ENCODE measurements at regions not wholly inside any gene's neighbourhood (a gene's known extent, or its start where the extent isn't known, plus 50 kb on each side); places are given as distances from the start of the nearest gene placed in this dataset.

DNA sequence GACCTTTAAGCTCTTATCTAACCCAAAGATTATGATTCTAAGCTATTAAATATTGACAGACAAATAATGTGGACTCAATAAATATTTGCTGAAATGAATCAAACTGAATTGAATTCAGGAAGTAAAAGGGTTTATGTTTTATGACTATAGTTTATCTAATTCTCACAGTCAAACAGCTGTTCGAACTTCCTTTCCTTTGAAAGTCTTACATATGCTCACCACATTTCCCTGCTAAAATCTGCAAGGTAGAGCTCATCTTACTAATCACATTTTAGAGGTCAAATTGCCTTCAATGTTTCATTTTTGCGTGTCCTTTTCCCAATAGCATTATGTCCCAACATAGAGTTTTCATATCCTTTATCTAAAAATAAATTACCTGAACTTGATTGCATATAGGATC, 154.9 kb upstream of the PPP1R3A start:
- no peak overlapping the region for H3K4me3 ChIP-seq (ENCODE audit: low read depth, low read length)
- in situ Hi-C loops (cut with HindIII; ENCODE audit: low sequenced_read_pairs): no loop called here
- TF ChIP-seq, protein P1, sequence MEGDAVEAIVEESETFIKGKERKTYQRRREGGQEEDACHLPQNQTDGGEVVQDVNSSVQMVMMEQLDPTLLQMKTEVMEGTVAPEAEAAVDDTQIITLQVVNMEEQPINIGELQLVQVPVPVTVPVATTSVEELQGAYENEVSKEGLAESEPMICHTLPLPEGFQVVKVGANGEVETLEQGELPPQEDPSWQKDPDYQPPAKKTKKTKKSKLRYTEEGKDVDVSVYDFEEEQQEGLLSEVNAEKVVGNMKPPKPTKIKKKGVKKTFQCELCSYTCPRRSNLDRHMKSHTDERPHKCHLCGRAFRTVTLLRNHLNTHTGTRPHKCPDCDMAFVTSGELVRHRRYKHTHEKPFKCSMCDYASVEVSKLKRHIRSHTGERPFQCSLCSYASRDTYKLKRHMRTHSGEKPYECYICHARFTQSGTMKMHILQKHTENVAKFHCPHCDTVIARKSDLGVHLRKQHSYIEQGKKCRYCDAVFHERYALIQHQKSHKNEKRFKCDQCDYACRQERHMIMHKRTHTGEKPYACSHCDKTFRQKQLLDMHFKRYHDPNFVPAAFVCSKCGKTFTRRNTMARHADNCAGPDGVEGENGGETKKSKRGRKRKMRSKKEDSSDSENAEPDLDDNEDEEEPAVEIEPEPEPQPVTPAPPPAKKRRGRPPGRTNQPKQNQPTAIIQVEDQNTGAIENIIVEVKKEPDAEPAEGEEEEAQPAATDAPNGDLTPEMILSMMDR (IDR thresholded peaks at IDR 0.05; ENCODE audit: low read depth, low read length): no peak
- DNase-seq (ENCODE audit: low read depth, low spot score): no peak

DNA sequence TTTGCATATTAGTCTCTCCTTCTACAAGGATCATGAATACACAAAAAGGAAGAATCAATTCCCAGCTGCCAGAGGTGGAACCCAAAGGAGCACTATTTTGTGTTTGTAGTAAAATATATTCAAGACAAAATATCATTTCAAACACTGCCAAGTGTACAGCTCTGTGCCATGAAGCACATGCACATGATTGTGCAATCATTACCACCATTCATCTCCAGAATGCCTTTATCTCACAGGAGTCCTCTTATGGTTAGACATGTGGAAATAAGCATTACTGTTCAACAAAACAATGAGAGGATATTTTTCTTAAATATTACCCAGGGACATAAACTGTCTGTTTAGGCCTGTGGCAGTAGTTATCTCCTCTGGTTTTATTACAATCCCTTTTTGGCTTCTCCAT, 151.4 kb upstream of the PPP1R3A start:
- DNase-seq (ENCODE audit: low read depth, low spot score): no peak
- TF ChIP-seq, protein P1 (IDR thresholded peaks at IDR 0.05; ENCODE audit: low read depth, low read length): no peak
- in situ Hi-C loops (cut with HindIII; ENCODE audit: low sequenced_read_pairs): no loop called here
- no peak overlapping the region for H3K4me3 ChIP-seq (ENCODE audit: low read depth, low read length)

DNA sequence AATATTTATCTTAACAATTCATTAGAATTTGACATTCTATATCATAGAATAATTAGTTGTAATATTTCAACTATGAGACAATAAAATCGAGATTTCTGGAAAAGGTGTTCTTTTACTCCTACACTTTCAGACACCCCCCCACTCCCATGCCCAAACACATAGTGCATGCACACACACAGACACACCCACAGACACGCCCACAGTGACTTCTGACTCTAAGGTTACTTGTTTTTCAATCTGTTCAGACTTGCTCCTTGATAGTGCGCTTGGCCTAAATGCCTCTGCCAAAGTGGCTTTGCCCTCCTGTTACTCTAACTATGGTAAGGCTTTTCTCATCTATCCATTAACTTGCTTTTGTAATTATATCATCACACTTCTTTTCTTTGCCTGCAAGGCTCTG, 144.0 kb upstream of the PPP1R3A start:
- H3K4me3 ChIP-seq (ENCODE audit: low read depth, low read length): no peak overlapping the region
- no peak for DNase-seq (ENCODE audit: low read depth, low spot score)
- TF ChIP-seq, protein P1 (IDR thresholded peaks at IDR 0.05; ENCODE audit: low read depth, low read length): no peak
- in situ Hi-C loops (cut with HindIII; ENCODE audit: low sequenced_read_pairs): no loop called here

DNA sequence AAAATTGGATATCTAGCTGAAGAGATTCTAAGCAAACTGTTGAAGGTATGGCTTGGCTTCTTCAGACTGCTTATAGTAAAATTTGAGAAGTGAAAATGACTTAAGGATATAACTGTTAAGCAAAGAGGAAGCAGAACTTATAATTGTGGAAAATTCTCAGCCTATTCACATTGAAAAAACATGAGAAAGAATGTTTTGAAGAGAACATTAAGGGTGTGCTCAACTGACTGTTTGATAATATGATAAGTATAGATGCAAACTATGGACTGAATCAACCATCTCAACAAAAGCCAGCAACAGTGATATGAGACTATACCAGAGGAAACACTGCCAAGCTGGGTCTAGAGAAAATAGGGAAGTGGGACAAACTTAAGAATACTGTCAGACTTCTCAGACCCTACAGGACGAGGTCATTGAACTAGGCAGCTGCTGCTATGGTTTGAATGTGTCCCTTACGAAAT, 133.1 kb upstream of the PPP1R3A start:
- DNase-seq (ENCODE audit: low read depth, low spot score): no peak
- H3K4me3 ChIP-seq (ENCODE audit: low read depth, low read length): no peak overlapping the region
- in situ Hi-C loops (cut with HindIII; ENCODE audit: low sequenced_read_pairs): no loop called here
- TF ChIP-seq, protein P1 (IDR thresholded peaks at IDR 0.05; ENCODE audit: low read depth, low read length): no peak

DNA sequence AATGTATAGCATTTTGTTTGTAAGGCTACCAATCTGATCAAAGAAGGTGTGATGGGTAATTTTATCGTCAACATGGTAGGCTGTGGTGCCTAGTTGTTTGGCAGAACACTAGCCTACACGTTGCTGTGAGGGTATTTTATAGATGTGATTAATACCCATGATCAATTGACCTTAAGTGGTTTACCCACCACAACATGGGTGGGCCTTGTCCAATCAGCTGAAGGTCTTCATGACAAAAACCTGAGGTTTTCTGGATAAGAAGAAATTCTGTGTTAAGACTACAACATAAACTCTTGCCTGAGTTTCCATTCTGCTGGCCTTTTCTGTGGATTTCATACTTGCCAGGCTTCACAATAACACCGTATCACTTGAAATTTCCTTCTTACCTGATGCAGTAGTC, 131.8 kb upstream of the PPP1R3A start:
- DNase-seq (ENCODE audit: low read depth, low spot score): no peak
- TF ChIP-seq, protein P1 (IDR thresholded peaks at IDR 0.05; ENCODE audit: low read depth, low read length): no peak
- in situ Hi-C loops (cut with HindIII; ENCODE audit: low sequenced_read_pairs): no loop called here
- H3K4me3 ChIP-seq (ENCODE audit: low read depth, low read length): no peak overlapping the region

DNA sequence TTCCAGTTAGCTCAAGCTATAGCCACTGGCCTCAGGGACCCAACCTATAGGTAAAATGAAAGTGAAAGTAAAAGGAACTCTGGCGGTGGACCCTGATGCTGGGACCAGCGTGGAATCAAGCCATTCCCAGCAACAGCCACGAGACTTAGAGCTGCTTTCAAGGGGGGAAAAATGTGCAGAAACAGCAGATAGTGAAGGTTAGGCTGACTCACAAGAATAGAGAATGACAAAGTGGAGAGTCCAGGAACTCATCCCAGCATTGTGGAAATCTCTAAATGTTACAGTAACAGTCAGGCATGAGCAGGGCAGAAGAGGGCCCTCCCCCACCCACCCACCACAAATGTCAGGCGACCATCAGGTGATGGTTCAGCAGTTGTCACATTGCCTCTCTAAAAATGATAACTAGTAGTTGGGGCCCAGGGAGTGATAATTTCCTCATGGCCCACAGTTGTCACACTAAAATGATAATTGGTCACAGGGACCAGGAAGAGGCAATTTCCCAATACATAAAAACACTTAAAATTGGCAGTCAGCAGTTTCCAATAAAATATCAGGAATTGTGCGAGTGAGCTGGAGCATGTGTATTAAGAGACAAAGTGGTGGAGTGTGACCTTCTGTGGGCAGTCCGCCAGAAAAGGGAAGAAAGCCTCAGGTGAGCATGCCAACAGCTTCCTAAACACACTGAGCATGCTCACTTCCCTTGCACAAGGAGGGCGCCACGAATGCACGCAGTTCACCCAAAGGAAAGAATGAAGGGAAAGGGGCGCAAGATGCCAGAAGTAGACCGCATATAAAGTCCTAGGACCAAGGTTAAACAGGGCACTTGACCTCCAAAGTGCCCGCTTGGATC, 129.8 kb upstream of the PPP1R3A start:
- TF ChIP-seq, protein P1 (IDR thresholded peaks at IDR 0.05; ENCODE audit: low read depth, low read length): no peak
- no peak overlapping the region for H3K4me3 ChIP-seq (ENCODE audit: low read depth, low read length)
- in situ Hi-C loops (cut with HindIII; ENCODE audit: low sequenced_read_pairs): no loop called here
- peak; percentile 31 for DNase-seq (ENCODE audit: low read depth, low spot score)
